ENCODE measurements at regions not wholly inside any gene's neighbourhood (a gene's known extent, or its start where the extent isn't known, plus 50 kb on each side); places are given as distances from the start of the nearest gene placed in this dataset.

DNA sequence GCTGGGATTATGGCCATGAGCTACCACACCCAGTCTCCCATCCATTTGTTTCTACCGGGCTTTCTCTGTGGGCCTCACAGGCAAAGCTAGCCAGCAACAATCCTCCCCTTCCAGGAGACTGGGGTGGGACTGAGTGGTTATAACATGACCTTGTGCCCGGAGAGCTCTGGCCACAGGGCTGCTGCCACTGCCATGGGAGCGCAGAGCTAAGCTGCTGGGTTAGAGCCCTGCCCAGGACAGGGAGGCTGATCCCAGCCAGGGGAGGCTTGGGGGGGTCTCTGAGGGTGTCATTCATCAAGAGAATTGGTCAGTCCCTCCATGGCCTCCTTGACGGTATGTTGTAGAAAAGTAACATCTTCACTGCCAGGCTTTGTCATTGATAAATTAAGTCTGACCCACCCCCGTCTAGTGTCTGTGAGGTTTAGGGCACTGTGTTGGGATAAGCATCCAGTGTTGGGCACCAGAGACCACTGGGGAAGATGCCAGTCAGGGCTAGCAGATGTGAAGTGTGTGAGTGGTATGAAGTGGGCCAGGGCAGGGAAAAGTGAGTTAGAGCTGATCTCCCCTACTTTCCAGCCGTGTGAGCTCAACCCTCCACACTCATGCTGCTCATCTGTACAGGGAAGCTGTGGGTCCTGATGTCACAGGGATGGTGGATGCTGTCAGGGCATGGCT, 368.4 kb upstream of the HS6ST1 start:
- Histone ChIP-seq H4K20me1 (ENCODE audit: low read depth, low read length) (no peaks in the 10 kb centered on the region), H3K27me3 (ENCODE audit: low read length) (no peaks in the 10 kb centered on the region), H3K27ac (ENCODE audit: low read depth, low read length) (no peak overlapping the region), H3K36me3 (ENCODE audit: low read length) (no peaks in the 10 kb centered on the region), H3K9me3 (ENCODE audit: insufficient read depth, low read length) (no peaks in the 10 kb centered on the region), H3K9ac (ENCODE audit: low read length) (no peak overlapping the region), H2AFZ (ENCODE audit: low read depth, low read length, severe bottlenecking) (no peak overlapping the region), H3K9me2 (replicated peaks; ENCODE audit: insufficient read depth, low read length) (no peaks in the 10 kb centered on the region), H3F3A (ENCODE audit: insufficient read depth) (no peaks in the 10 kb centered on the region), H3K4me2 (ENCODE audit: low read depth, low read length, poor library complexity, severe bottlenecking) (no peak overlapping the region), H3K79me2 (ENCODE audit: insufficient read depth, low read length) (no peaks in the 10 kb centered on the region), H3K4me3 (ENCODE audit: insufficient read depth, low read length, poor library complexity, severe bottlenecking) (no peak overlapping the region)
- TF ChIP-seq, protein P1, sequence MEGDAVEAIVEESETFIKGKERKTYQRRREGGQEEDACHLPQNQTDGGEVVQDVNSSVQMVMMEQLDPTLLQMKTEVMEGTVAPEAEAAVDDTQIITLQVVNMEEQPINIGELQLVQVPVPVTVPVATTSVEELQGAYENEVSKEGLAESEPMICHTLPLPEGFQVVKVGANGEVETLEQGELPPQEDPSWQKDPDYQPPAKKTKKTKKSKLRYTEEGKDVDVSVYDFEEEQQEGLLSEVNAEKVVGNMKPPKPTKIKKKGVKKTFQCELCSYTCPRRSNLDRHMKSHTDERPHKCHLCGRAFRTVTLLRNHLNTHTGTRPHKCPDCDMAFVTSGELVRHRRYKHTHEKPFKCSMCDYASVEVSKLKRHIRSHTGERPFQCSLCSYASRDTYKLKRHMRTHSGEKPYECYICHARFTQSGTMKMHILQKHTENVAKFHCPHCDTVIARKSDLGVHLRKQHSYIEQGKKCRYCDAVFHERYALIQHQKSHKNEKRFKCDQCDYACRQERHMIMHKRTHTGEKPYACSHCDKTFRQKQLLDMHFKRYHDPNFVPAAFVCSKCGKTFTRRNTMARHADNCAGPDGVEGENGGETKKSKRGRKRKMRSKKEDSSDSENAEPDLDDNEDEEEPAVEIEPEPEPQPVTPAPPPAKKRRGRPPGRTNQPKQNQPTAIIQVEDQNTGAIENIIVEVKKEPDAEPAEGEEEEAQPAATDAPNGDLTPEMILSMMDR (IDR thresholded peaks at IDR 0.05; ENCODE audit: insufficient read depth, low read length, poor library complexity, severe bottlenecking) = no peak
- TF ChIP-seq EZH2phosphoT487 (conservative IDR thresholded peaks at IDR 0.05; ENCODE audit: low read length) = no peak

DNA sequence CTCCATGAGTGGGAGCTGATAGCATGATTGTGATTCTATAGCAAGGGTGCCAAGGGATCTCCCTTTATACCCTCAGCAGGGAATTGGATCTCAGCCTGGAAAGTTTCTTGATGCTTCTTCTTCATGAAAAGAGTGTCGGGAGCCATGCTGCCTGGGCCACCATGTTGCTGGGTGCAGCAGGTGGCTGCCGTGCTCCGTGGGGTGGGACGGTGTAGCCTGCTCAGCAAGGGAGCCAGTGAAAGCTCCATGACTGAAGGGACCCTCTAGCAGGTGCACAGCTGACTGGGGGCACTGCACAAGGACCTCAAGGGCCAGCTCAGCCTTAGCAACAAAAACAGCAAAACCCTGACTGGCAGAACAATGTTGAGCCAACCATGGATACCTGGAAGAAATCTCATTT, 368.9 kb upstream of the HS6ST1 start:
- no peaks in the 10 kb centered on the region for H3K79me2 ChIP-seq (ENCODE audit: insufficient read depth, low read length)
- H3K9ac ChIP-seq (ENCODE audit: low read length) = no peak overlapping the region
- H2AFZ ChIP-seq (ENCODE audit: low read depth, low read length, severe bottlenecking) = no peak overlapping the region
- H3F3A ChIP-seq (ENCODE audit: insufficient read depth) = no peaks in the 10 kb centered on the region
- no peaks in the 10 kb centered on the region for H3K27me3 ChIP-seq (ENCODE audit: low read length)
- TF ChIP-seq EZH2phosphoT487 (conservative IDR thresholded peaks at IDR 0.05; ENCODE audit: low read length) = no peak
- TF ChIP-seq, protein P1 (IDR thresholded peaks at IDR 0.05; ENCODE audit: insufficient read depth, low read length, poor library complexity, severe bottlenecking) = no peak
- no peaks in the 10 kb centered on the region for H3K36me3 ChIP-seq (ENCODE audit: low read length)
- H3K9me3 ChIP-seq (ENCODE audit: insufficient read depth, low read length) = no peaks in the 10 kb centered on the region
- no peaks in the 10 kb centered on the region for H3K9me2 ChIP-seq (replicated peaks; ENCODE audit: insufficient read depth, low read length)
- H3K27ac ChIP-seq (ENCODE audit: low read depth, low read length) = no peak overlapping the region
- no peak overlapping the region for H3K4me3 ChIP-seq (ENCODE audit: insufficient read depth, low read length, poor library complexity, severe bottlenecking)
- H4K20me1 ChIP-seq (ENCODE audit: low read depth, low read length) = no peaks in the 10 kb centered on the region
- no peak overlapping the region for H3K4me2 ChIP-seq (ENCODE audit: low read depth, low read length, poor library complexity, severe bottlenecking)

DNA sequence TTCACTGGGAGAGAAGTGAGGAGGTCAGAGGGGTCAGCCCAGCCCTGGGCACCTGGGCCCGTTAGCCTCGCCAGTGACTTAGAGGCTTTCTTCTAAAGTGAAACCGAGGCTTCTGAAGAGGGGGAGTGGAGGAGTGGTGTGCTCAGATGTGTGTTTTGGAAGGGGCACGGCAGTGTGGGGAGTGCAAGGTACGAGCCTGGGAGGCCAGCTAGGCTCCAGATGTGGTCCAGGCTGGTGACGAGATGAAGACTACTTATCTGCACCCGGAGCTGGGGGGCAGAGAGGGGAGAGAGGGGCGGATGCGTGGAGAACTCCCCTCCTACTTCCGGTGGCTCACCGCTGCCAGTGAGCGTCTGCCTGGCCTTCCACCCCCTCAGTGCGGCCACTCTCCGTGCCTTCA, 371.3 kb upstream of the HS6ST1 start:
- Histone ChIP-seq H3K27me3 (ENCODE audit: low read length) (no peaks in the 10 kb centered on the region), H3F3A (ENCODE audit: insufficient read depth) (no peaks in the 10 kb centered on the region), H3K79me2 (ENCODE audit: insufficient read depth, low read length) (no peaks in the 10 kb centered on the region), H3K4me3 (ENCODE audit: insufficient read depth, low read length, poor library complexity, severe bottlenecking) (no peak overlapping the region), H3K36me3 (ENCODE audit: low read length) (no peaks in the 10 kb centered on the region), H4K20me1 (ENCODE audit: low read depth, low read length) (no peaks in the 10 kb centered on the region), H2AFZ (ENCODE audit: low read depth, low read length, severe bottlenecking) (no peak overlapping the region), H3K9me2 (replicated peaks; ENCODE audit: insufficient read depth, low read length) (no peaks in the 10 kb centered on the region), H3K27ac (ENCODE audit: low read depth, low read length) (no peak overlapping the region), H3K4me2 (ENCODE audit: low read depth, low read length, poor library complexity, severe bottlenecking) (no peak overlapping the region), H3K9ac (ENCODE audit: low read length) (no peak overlapping the region), H3K9me3 (ENCODE audit: insufficient read depth, low read length) (no peaks in the 10 kb centered on the region)
- TF ChIP-seq, protein P1 (IDR thresholded peaks at IDR 0.05; ENCODE audit: insufficient read depth, low read length, poor library complexity, severe bottlenecking) = no peak
- no peak for TF ChIP-seq EZH2phosphoT487 (conservative IDR thresholded peaks at IDR 0.05; ENCODE audit: low read length)
